K562 (cell line): ENCODE measurements at regions not wholly inside any gene's neighbourhood (a gene's known extent, or its start where the extent isn't known, plus 50 kb on each side); places are given as distances from the start of the nearest gene placed in this dataset.

Experiments used
- ATAC-seq: fragments of 200-7000 bp; cut with Tn5 transposase; 3 replicates; pipeline ENCODE4 v1.9.1; 2020; ENCODE audit warnings: moderate library complexity
- BruUV-seq: library from RNA; stranded (reverse); fragments of 400-500 nt; replicated peaks from 2 replicates; lab custom pipeline; 2021; lab: Mats Ljungman, UMichigan
- CTCF ChIA-PET: fragments of 300-600 bp; formaldehyde crosslinking; extraction: SDS; loops from one replicate; lab custom pipeline; 2021; ENCODE audit warnings: low intra/inter-chr PET ratio; lab: Yijun Ruan, JAX
- POLR2A ChIA-PET: fragments of 300-600, 350-650 bp; sonication (Branson Sonifier 250); formaldehyde crosslinking; extraction: SDS; loops from one replicate; lab custom pipeline; 2021; ENCODE audit warnings: antibody characterized with exemption, inconsistent platforms; lab: Yijun Ruan, JAX
- DNase-seq, 4 experiments: peaks; one replicate each; pipeline versions ENCODE4 v3.0.0 to v3.0.0-alpha.2; 2011 to 2018; ENCODE audit warnings: low spot score in 3 of 4, mixed read lengths in 3 of 4; ENCODE audit errors: extremely low read depth in 1 of 4
- FAIRE-seq: peaks from 2 replicates; lab custom pipeline; 2011; peaks lifted over from hg19 to GRCh38; lab: Jason Lieb, UNC
- H2AFZ ChIP-seq: 2 replicates; pipeline ENCODE4 v1.6.0; 2011; ENCODE audit warnings: low read depth, low read length, control low read depth, inconsistent platforms
- H3K27ac ChIP-seq: fragments of 200-600 bp; 3 replicates; pipeline ENCODE4 v1.8.0; 2011; ENCODE audit warnings: low read depth, mild to moderate bottlenecking, control low read depth, inconsistent platforms, low read length, moderate library complexity, mixed read lengths; ENCODE audit errors: extremely low read depth
- H3K27me3 ChIP-seq, 2 experiments: fragments of 300-600 bp in 1 of 2; 2 replicates in 1 of 2; 3 replicates in 1 of 2; pipeline versions ENCODE4 v1.6.0 to v1.8.0; 2011; ENCODE audit warnings: inconsistent platforms in 2 of 2, low read length in 2 of 2, mild to moderate bottlenecking in 1 of 2, mixed read lengths in 1 of 2, moderate library complexity in 1 of 2; ENCODE audit not compliant: control insufficient read depth in 2 of 2, insufficient read depth in 2 of 2
- H3K36me3 ChIP-seq: fragments of 300-600 bp; 3 replicates; pipeline ENCODE4 v1.8.0; 2011; ENCODE audit warnings: mild to moderate bottlenecking, low read length, inconsistent platforms; ENCODE audit not compliant: control insufficient read depth, insufficient read depth
- H3K4me1 ChIP-seq, 2 experiments: fragments of 200-600 bp in 1 of 2; replicated peaks in 1 of 2; 2 replicates in 1 of 2; 3 replicates in 1 of 2; pipeline versions ENCODE4 v1.5.1 to v1.8.0; 2011; ENCODE audit warnings: inconsistent platforms in 2 of 2, low read length in 2 of 2, mild to moderate bottlenecking in 1 of 2, mixed read lengths in 1 of 2, moderate library complexity in 1 of 2; ENCODE audit not compliant: control insufficient read depth in 2 of 2, insufficient read depth in 2 of 2
- H3K4me2 ChIP-seq: 2 replicates; pipeline ENCODE4 v1.6.1; 2011; ENCODE audit warnings: low read length, control low read depth, inconsistent platforms, mixed read lengths; ENCODE audit not compliant: insufficient read depth
- H3K4me3 ChIP-seq: fragments of 200-600 bp; sonication (generic), shearing (Covaris generic); 2 replicates; pipeline ENCODE4 v1.5.1; 2016; ENCODE audit warnings: control low read depth, inconsistent platforms
- H3K79me2 ChIP-seq: fragments of 200-600 bp; 3 replicates; pipeline ENCODE4 v1.8.0; 2011; ENCODE audit warnings: low read length, inconsistent platforms; ENCODE audit not compliant: control insufficient read depth, insufficient read depth
- H3K9ac ChIP-seq, 2 experiments: 2 replicates each; pipeline versions ENCODE4 v1.6.0 to v1.6.1; 2011; ENCODE audit warnings: low read depth in 2 of 2, low read length in 2 of 2, control low read depth in 1 of 2, inconsistent platforms in 1 of 2, mild to moderate bottlenecking in 1 of 2, mixed read lengths in 1 of 2; ENCODE audit not compliant: insufficient read depth in 1 of 2
- H3K9me1 ChIP-seq: one replicate; pipeline ENCODE4 v1.6.0; 2011; ENCODE audit warnings: inconsistent platforms, mild to moderate bottlenecking, low read length, moderate library complexity; ENCODE audit not compliant: control insufficient read depth, insufficient read depth
- H3K9me3 ChIP-seq: replicated peaks from 2 replicates; pipeline ENCODE4 v1.5.1; 2011; ENCODE audit warnings: low read depth, low read length, inconsistent platforms; ENCODE audit not compliant: control insufficient read depth, insufficient read depth
- H4K20me1 ChIP-seq: replicated peaks from 2 replicates; pipeline ENCODE4 v1.6.1; 2011; ENCODE audit warnings: low read length, inconsistent platforms, mixed read lengths; ENCODE audit not compliant: control insufficient read depth, insufficient read depth
- BRD9 ChIP-seq: fragments of 450-650 bp; IDR thresholded peaks from 2 replicates; pipeline ENCODE4 v1.6.1; 2018; ENCODE audit warnings: low read depth; ENCODE audit not compliant: partially characterized antibody
- GTF2F1 ChIP-seq: IDR thresholded peaks from 2 replicates; pipeline ENCODE4 v1.6.1; 2011; ENCODE audit warnings: low read depth, low read length, improper control_type of control experiment
- MGA ChIP-seq: fragments of 450-650 bp; IDR thresholded peaks from 2 replicates; pipeline ENCODE4 v1.6.1; 2016; ENCODE audit warnings: mild to moderate bottlenecking, moderate library complexity
- MTA1 ChIP-seq: fragments of 450-650 bp; IDR thresholded peaks from 2 replicates; pipeline ENCODE4 v1.6.1; 2017; ENCODE audit warnings: borderline replicate concordance
- PREB ChIP-seq: sonication (generic); formaldehyde crosslinking; IDR thresholded peaks from 2 replicates; pipeline ENCODE4 v1.8.1; 2023; ENCODE audit warnings: mild to moderate bottlenecking, missing genetic modification reagents
- SIN3A ChIP-seq, 2 experiments: fragments of 150-350 bp in 1 of 2; IDR thresholded peaks; 2 replicates each; pipeline ENCODE4 v1.6.1; 2011 to 2016; ENCODE audit warnings: borderline replicate concordance in 2 of 2, low read depth in 2 of 2, low read length in 2 of 2, mild to moderate bottlenecking in 2 of 2, moderate library complexity in 2 of 2; ENCODE audit not compliant: control insufficient read depth in 1 of 2
- SMAD3 ChIP-seq: fragments of 450-650 bp; formaldehyde crosslinking; conservative IDR thresholded peaks from 2 replicates; pipeline ENCODE4 v1.4.0; 2020; ENCODE audit warnings: mild to moderate bottlenecking
- ZEB2 ChIP-seq: fragments of 450-650 bp; IDR thresholded peaks from 2 replicates; pipeline ENCODE4 v1.6.1; 2016
- ZNF699 ChIP-seq: fragments of 250-450 bp; sonication (Bioruptor Pico); IDR thresholded peaks from 2 replicates; pipeline ENCODE4 v1.8.0; 2021; ENCODE audit warnings: mild to moderate bottlenecking, moderate library complexity; ENCODE audit not compliant: insufficient replicate concordance
- whole genome bisulfite sequencing: fragments of 100-300 bp; shearing (Covaris generic); methylation state at CpG from one replicate; pipeline ENCODE4 v1.1.6; 2016; ENCODE audit warnings: low coverage, mixed read lengths; ENCODE audit not compliant: insufficient coverage; ENCODE audit errors: missing lambda C conversion rate; 5-methylcytosine and 5-hydroxymethylcytosine counted together
- in situ Hi-C: fragments of 300-500 bp; cut with MboI; formaldehyde crosslinking; loops from 4 replicates; pipeline ENCODE4 v1.15.0; 2018; ENCODE audit warnings: inconsistent platforms, mixed read lengths
- intact Hi-C: fragments of 100-400 bp; cut with micrococcal nuclease; formaldehyde crosslinking; loops from 2 replicates; pipeline ENCODE4 v1.14.2; 2022

GRCh38 chr2:160892204-160892603 is 268.0 kb upstream of the TANK start:
- Histone ChIP-seq H2AFZ (no peak overlapping the region), H3K27ac (no peak overlapping the region), H3K4me1 (no peaks in the 10 kb centered on the region), H3K36me3 (no peaks in the 10 kb centered on the region), H3K79me2 (no peaks in the 10 kb centered on the region), H3K9ac (no peak overlapping the region), H4K20me1 (no peaks in the 10 kb centered on the region), H3K4me2 (no peak overlapping the region), H3K9me1 (no peaks in the 10 kb centered on the region), H3K9me3 (no peaks in the 10 kb centered on the region), H3K27me3 (no peaks in the 10 kb centered on the region), H3K4me3 (no peak overlapping the region)
- BruUV-seq, result no TSS peak
- WGBS, result 2% methylated on average over 7 of the region's 7 CpGs
- DNase-seq (no peak), FAIRE-seq (no peak), ATAC-seq (no peak)
- CTCF ChIA-PET, result no interaction called here
- POLR2A ChIA-PET, result no interaction called here
- in situ Hi-C loops (no loop called here), intact Hi-C loops (no loop called here)
- TF ChIP-seq ZNF699 (CRISPR knock-in tag) (no peak), MTA1 (no peak), BRD9 (no peak), SIN3A (IDR thresholded peaks at IDR 0.05; ENCODE audit: borderline replicate concordance in 2 of 2, control insufficient read depth in 1 of 2, low read depth in 2 of 2, low read length in 2 of 2) (no peak), SMAD3 (CRISPR knock-in tag) (no peak), GTF2F1 (no peak), MGA (no peak), ZEB2 (no peak), PREB (no peak)
